ENCODE measurements at regions not wholly inside any gene's neighbourhood (a gene's known extent, or its start where the extent isn't known, plus 50 kb on each side); places are given as distances from the start of the nearest gene placed in this dataset.

GRCh38 chr2:16112972-16113560 is 172.7 kb downstream of the MYCN start:
- no peak for ATAC-seq
- no peaks in the 10 kb centered on the region for H3K9me3 ChIP-seq (ENCODE audit: control insufficient read depth, low read length, poor library complexity, severe bottlenecking)
- Mint-ChIP-seq H3K27ac (no peak overlapping the region), H3K4me3 (no peak overlapping the region), H3K27me3 (no peaks in the 10 kb centered on the region), H3K36me3 (ENCODE audit: low read depth) (no peaks in the 10 kb centered on the region), H3K4me1 (no peaks in the 10 kb centered on the region)
- DNase-seq = no peak

- DNase-seq = no peak
- ATAC-seq = no peak
Observed at GRCh38 chr2:16112251-16112971, 172.1 kb downstream of the MYCN start.

GRCh38 chr2:16111838-16112210 is 171.5 kb downstream of the MYCN start:
- Mint-ChIP-seq H3K4me3 (no peak overlapping the region), H3K4me1 (no peaks in the 10 kb centered on the region)

More at GRCh38 chr2:16112251-16112971, 172.1 kb downstream of the MYCN start:
- Mint-ChIP-seq H3K27me3 (no peaks in the 10 kb centered on the region), H3K27ac (no peak overlapping the region), H3K36me3 (ENCODE audit: low read depth) (no peaks in the 10 kb centered on the region), H3K4me1 (no peaks in the 10 kb centered on the region), H3K4me3 (no peak overlapping the region)
- H3K9me3 ChIP-seq (ENCODE audit: control insufficient read depth, low read length, poor library complexity, severe bottlenecking) = no peaks in the 10 kb centered on the region

GRCh38 chr2:16109821-16110310 is 169.5 kb downstream of the MYCN start:
- H3K9me3 ChIP-seq (ENCODE audit: control insufficient read depth, low read length, poor library complexity, severe bottlenecking) = no peaks in the 10 kb centered on the region
- H3K27me3 Mint-ChIP-seq = no peaks in the 10 kb centered on the region
- ATAC-seq = no peak
- no peaks in the 10 kb centered on the region for H3K4me1 Mint-ChIP-seq
- no peaks in the 10 kb centered on the region for H3K36me3 Mint-ChIP-seq (ENCODE audit: low read depth)
- no peak overlapping the region for H3K4me3 Mint-ChIP-seq
- DNase-seq = no peak
- H3K27ac Mint-ChIP-seq = no peak overlapping the region

More at GRCh38 chr2:16111838-16112210, 171.5 kb downstream of the MYCN start:
- DNase-seq = no peak
- no peaks in the 10 kb centered on the region for H3K27me3 Mint-ChIP-seq
- no peaks in the 10 kb centered on the region for H3K36me3 Mint-ChIP-seq (ENCODE audit: low read depth)
- no peaks in the 10 kb centered on the region for H3K9me3 ChIP-seq (ENCODE audit: control insufficient read depth, low read length, poor library complexity, severe bottlenecking)
- no peak for ATAC-seq
- H3K27ac Mint-ChIP-seq = no peak overlapping the region

- ATAC-seq (no peak), DNase-seq (no peak)
- H3K27ac Mint-ChIP-seq = no peak overlapping the region
- H3K9me3 ChIP-seq (ENCODE audit: control insufficient read depth, low read length, poor library complexity, severe bottlenecking) = no peaks in the 10 kb centered on the region
- no peaks in the 10 kb centered on the region for H3K27me3 Mint-ChIP-seq
- H3K36me3 Mint-ChIP-seq (ENCODE audit: low read depth) = no peaks in the 10 kb centered on the region
- no peak overlapping the region for H3K4me3 Mint-ChIP-seq
- no peaks in the 10 kb centered on the region for H3K4me1 Mint-ChIP-seq
Observed at GRCh38 chr2:16109368-16109820, 169.0 kb downstream of the MYCN start.

GRCh38 chr2:16107246-16107645 is 166.9 kb downstream of the MYCN start:
- DNase-seq (no peak), ATAC-seq (no peak)
- Mint-ChIP-seq H3K27me3 (no peaks in the 10 kb centered on the region), H3K4me3 (no peak overlapping the region), H3K27ac (no peak overlapping the region), H3K4me1 (no peaks in the 10 kb centered on the region), H3K36me3 (ENCODE audit: low read depth) (no peaks in the 10 kb centered on the region)
- H3K9me3 ChIP-seq (ENCODE audit: control insufficient read depth, low read length, poor library complexity, severe bottlenecking) = no peaks in the 10 kb centered on the region

GRCh38 chr2:16106619-16107018 is 166.3 kb downstream of the MYCN start:
- H3K4me3 Mint-ChIP-seq = no peak overlapping the region
- ATAC-seq = no peak
- DNase-seq = no peak
- no peaks in the 10 kb centered on the region for H3K9me3 ChIP-seq (ENCODE audit: control insufficient read depth, low read length, poor library complexity, severe bottlenecking)
- H3K27me3 Mint-ChIP-seq = no peaks in the 10 kb centered on the region
- no peaks in the 10 kb centered on the region for H3K36me3 Mint-ChIP-seq (ENCODE audit: low read depth)
- H3K4me1 Mint-ChIP-seq = no peaks in the 10 kb centered on the region
- H3K27ac Mint-ChIP-seq = no peak overlapping the region

GRCh38 chr2:16105669-16106281 is 165.4 kb downstream of the MYCN start:
- Mint-ChIP-seq H3K27ac (no peak overlapping the region), H3K27me3 (no peaks in the 10 kb centered on the region), H3K4me3 (no peak overlapping the region), H3K36me3 (ENCODE audit: low read depth) (no peaks in the 10 kb centered on the region), H3K4me1 (no peaks in the 10 kb centered on the region)
- DNase-seq (no peak), ATAC-seq (no peak)
- H3K9me3 ChIP-seq (ENCODE audit: control insufficient read depth, low read length, poor library complexity, severe bottlenecking) = no peaks in the 10 kb centered on the region

- Mint-ChIP-seq H3K36me3 (ENCODE audit: low read depth) (no peaks in the 10 kb centered on the region), H3K27me3 (no peaks in the 10 kb centered on the region), H3K4me3 (no peak overlapping the region), H3K4me1 (no peaks in the 10 kb centered on the region), H3K27ac (no peak overlapping the region)
- ATAC-seq (no peak), DNase-seq (no peak)
- H3K9me3 ChIP-seq (ENCODE audit: control insufficient read depth, low read length, poor library complexity, severe bottlenecking) = no peaks in the 10 kb centered on the region
Observed at GRCh38 chr2:16104949-16105668, 164.8 kb downstream of the MYCN start.

- Mint-ChIP-seq H3K36me3 (ENCODE audit: low read depth) (no peaks in the 10 kb centered on the region), H3K27me3 (no peaks in the 10 kb centered on the region), H3K4me3 (no peak overlapping the region), H3K4me1 (no peaks in the 10 kb centered on the region), H3K27ac (no peak overlapping the region)
- DNase-seq (no peak), ATAC-seq (no peak)
- no peaks in the 10 kb centered on the region for H3K9me3 ChIP-seq (ENCODE audit: control insufficient read depth, low read length, poor library complexity, severe bottlenecking)
Observed at GRCh38 chr2:16104315-16104948, 164.1 kb downstream of the MYCN start.

GRCh38 chr2:16103614-16104314 is 163.4 kb downstream of the MYCN start:
- H3K4me1 Mint-ChIP-seq = no peaks in the 10 kb centered on the region
- no peaks in the 10 kb centered on the region for H3K27me3 Mint-ChIP-seq
- H3K4me3 Mint-ChIP-seq = no peak overlapping the region
- H3K36me3 Mint-ChIP-seq (ENCODE audit: low read depth) = no peaks in the 10 kb centered on the region
- ATAC-seq (no peak), DNase-seq (no peak)
- H3K9me3 ChIP-seq (ENCODE audit: control insufficient read depth, low read length, poor library complexity, severe bottlenecking) = no peaks in the 10 kb centered on the region
- H3K27ac Mint-ChIP-seq = no peak overlapping the region

- H3K27ac Mint-ChIP-seq = no peak overlapping the region
- H3K27me3 Mint-ChIP-seq = no peaks in the 10 kb centered on the region
- ATAC-seq (no peak), DNase-seq (no peak)
- H3K4me3 Mint-ChIP-seq = no peak overlapping the region
- H3K9me3 ChIP-seq (ENCODE audit: control insufficient read depth, low read length, poor library complexity, severe bottlenecking) = no peaks in the 10 kb centered on the region
- H3K36me3 Mint-ChIP-seq (ENCODE audit: low read depth) = no peaks in the 10 kb centered on the region
- no peaks in the 10 kb centered on the region for H3K4me1 Mint-ChIP-seq
Observed at GRCh38 chr2:16102976-16103380, 162.6 kb downstream of the MYCN start.

Data from T-helper 17 cell (primary cell).